ENCODE measurements at regions not wholly inside any gene's neighbourhood (a gene's known extent, or its start where the extent isn't known, plus 50 kb on each side); places are given as distances from the start of the nearest gene placed in this dataset.

- Histone ChIP-seq H3K4me1 (ENCODE audit: insufficient read depth, low read length) (peaks cover 30% of the 10 kb centered on the region), H3K27me3 (ENCODE audit: insufficient read depth, low read length) (no peaks in the 10 kb centered on the region), H3K4me3 (ENCODE audit: low read length) (no peak overlapping the region), H2AFZ (ENCODE audit: low read depth, low read length) (no peak overlapping the region), H3K9me3 (ENCODE audit: low read length) (no peaks in the 10 kb centered on the region), H3K36me3 (ENCODE audit: insufficient read depth, low read length) (no peaks in the 10 kb centered on the region)
These were observed 63.8 kb upstream of the TNP1 start for GRCh38 chr2:216923706-216924105.

- Histone ChIP-seq H3K36me3 (ENCODE audit: insufficient read depth, low read length) (no peaks in the 10 kb centered on the region), H3K9me3 (ENCODE audit: low read length) (no peaks in the 10 kb centered on the region), H3K4me3 (ENCODE audit: low read length) (no peak overlapping the region), H3K4me1 (ENCODE audit: insufficient read depth, low read length) (peaks cover 30% of the 10 kb centered on the region), H2AFZ (ENCODE audit: low read depth, low read length) (no peak overlapping the region), H3K27me3 (ENCODE audit: insufficient read depth, low read length) (no peaks in the 10 kb centered on the region)
These were observed 62.4 kb upstream of the TNP1 start for GRCh38 chr2:216922175-216922780.

DNA sequence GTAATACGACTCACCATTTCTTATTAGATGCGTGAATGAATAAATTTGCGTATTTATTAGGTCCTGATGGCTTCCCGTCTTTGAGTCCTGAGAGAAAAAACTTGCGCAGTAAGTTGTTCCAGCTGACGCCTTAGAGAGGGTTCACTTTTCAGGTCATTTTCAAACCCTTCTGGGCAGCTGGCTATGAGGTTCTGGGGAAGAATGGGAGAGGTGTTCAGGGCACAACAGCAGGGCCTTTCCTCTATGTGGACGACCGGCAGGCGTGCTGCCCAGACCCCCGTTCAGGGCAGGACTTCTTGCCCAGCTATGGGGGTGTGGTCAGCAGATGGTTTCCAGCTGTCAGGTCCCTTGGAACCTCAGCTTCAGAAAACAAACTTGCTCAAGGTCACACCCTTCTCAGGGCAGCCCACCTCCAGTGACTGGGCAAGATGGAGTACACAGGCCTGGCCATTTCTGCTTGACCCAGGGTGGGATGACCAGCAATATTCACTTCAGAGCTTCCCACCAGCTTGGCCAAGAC is 61.1 kb upstream of the TNP1 start:
- no peaks in the 10 kb centered on the region for H3K9me3 ChIP-seq (ENCODE audit: low read length)
- no peaks in the 10 kb centered on the region for H3K27me3 ChIP-seq (ENCODE audit: insufficient read depth, low read length)
- no peak overlapping the region for H3K4me3 ChIP-seq (ENCODE audit: low read length)
- H3K4me1 ChIP-seq (ENCODE audit: insufficient read depth, low read length) = peaks cover 29% of the 10 kb centered on the region
- H3K36me3 ChIP-seq (ENCODE audit: insufficient read depth, low read length) = no peaks in the 10 kb centered on the region
- H2AFZ ChIP-seq (ENCODE audit: low read depth, low read length) = no peak overlapping the region

DNA sequence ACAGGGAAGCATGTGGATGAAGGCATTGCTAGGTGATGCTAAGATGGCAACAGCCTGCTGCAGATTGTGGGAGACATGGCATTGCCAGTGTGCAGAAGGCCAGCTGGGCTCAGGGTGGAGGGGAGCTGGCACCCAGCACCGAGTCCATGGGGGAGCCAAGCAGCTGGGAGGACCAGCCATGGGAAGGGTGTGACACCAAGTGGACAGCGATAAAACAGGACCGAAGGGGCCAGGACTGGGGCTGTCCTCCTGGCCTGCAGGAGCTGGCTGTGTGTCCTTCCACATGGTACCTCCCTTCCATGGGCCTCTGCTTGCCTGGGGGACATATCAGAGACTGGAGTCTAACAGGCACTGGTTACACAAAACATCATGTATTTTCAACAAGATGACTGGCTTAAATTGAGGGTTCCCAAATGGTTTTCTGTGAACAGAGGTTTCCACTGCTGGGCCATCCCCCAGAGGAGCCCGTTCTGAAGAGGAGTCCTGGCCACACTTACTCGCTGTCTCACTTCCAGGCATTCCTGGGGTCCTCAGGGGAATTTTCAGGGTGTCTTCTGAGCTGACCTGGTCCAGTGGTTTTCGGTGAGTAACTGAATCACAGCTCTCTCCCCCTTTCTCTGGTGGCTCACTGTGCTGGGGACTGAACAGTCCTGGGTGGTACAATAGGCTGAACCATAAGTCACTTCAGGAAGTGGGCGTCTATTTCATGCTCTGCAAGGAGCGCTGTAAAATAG is 60.4 kb upstream of the TNP1 start:
- Histone ChIP-seq H3K4me1 (ENCODE audit: insufficient read depth, low read length) (peaks cover 25% of the 10 kb centered on the region), H3K9me3 (ENCODE audit: low read length) (peaks cover 3% of the 10 kb centered on the region), H3K27me3 (ENCODE audit: insufficient read depth, low read length) (no peaks in the 10 kb centered on the region), H3K36me3 (ENCODE audit: insufficient read depth, low read length) (no peaks in the 10 kb centered on the region), H2AFZ (ENCODE audit: low read depth, low read length) (no peak overlapping the region), H3K4me3 (ENCODE audit: low read length) (no peak overlapping the region)

GRCh38 chr2:216918088-216918680 is 58.3 kb upstream of the TNP1 start:
- peaks cover 3% of the 10 kb centered on the region for H3K9me3 ChIP-seq (ENCODE audit: low read length)
- no peaks in the 10 kb centered on the region for H3K27me3 ChIP-seq (ENCODE audit: insufficient read depth, low read length)
- no peak overlapping the region for H2AFZ ChIP-seq (ENCODE audit: low read depth, low read length)
- no peaks in the 10 kb centered on the region for H3K36me3 ChIP-seq (ENCODE audit: insufficient read depth, low read length)
- H3K4me3 ChIP-seq (ENCODE audit: low read length) = no peak overlapping the region
- peaks cover 27% of the 10 kb centered on the region for H3K4me1 ChIP-seq (ENCODE audit: insufficient read depth, low read length)

DNA sequence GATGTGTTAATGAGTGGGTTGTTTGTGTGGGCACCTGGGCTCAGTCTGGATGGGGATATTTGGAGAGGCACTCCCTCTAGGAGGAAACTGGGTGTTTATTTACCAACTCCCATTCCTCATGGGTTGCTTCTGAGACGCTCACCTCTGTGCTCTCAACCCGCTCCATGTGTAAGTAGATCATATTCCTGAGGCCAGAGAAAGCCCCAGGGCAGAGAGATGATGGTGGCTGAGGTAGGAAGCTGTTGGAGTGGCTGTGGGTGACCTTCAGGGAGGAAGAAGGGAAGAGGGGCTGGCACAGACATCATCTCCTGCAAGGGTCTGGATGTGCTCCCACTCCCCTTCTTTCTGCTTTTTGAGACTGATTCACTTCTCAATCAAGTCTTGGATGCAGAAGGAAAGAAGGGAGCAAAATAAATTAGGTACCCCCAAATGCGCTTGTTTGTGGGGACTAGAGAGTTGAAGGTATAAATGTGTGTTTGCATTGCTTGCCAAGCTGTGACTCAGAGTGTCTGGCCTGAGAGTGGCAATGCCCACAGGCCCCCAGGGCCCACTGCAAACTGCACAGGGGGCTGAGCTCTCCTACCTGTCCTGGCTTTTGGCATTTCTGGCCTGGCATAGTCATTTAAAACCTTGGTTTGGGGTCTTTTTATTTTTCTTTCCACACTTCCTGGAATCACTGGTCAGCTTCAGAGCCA is 57.2 kb upstream of the TNP1 start:
- no peak overlapping the region for H2AFZ ChIP-seq (ENCODE audit: low read depth, low read length)
- H3K4me1 ChIP-seq (ENCODE audit: insufficient read depth, low read length) = peaks cover 27% of the 10 kb centered on the region
- no peaks in the 10 kb centered on the region for H3K27me3 ChIP-seq (ENCODE audit: insufficient read depth, low read length)
- H3K9me3 ChIP-seq (ENCODE audit: low read length) = peaks cover 3% of the 10 kb centered on the region
- no peak overlapping the region for H3K4me3 ChIP-seq (ENCODE audit: low read length)
- H3K36me3 ChIP-seq (ENCODE audit: insufficient read depth, low read length) = no peaks in the 10 kb centered on the region

DNA sequence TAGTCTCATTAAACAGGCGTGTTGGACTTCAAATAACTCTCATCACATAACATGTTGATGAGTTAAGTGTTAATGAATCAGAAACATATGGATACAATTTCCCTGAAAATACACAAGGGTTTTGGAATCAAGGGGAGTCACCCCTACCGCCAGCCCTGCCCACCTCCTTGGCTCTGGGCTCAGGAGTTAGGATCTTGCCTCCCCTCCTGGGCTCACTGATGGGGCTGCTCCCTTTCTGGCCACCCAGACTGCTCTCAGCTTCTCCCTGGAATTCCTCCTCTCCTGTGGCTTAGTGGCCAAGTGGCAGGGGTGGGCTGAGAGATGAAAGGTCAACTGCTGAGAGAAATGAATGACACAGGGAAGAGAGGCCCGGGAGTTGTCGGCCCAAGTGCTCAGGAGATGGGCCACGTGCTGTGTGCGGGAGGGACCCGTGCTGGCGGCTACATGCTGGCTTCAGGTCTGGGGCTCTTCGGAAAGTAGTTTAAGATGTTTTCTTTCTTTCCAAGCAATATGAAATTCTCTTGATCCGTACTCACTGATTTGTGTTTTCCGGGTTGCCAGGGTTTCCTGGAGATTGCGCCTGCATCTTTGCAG is 55.8 kb upstream of the TNP1 start:
- Histone ChIP-seq H3K36me3 (ENCODE audit: insufficient read depth, low read length) (no peaks in the 10 kb centered on the region), H3K9me3 (ENCODE audit: low read length) (peaks cover 3% of the 10 kb centered on the region), H2AFZ (ENCODE audit: low read depth, low read length) (no peak overlapping the region), H3K27me3 (ENCODE audit: insufficient read depth, low read length) (no peaks in the 10 kb centered on the region), H3K4me3 (ENCODE audit: low read length) (no peak overlapping the region), H3K4me1 (ENCODE audit: insufficient read depth, low read length) (peaks cover 22% of the 10 kb centered on the region)

DNA sequence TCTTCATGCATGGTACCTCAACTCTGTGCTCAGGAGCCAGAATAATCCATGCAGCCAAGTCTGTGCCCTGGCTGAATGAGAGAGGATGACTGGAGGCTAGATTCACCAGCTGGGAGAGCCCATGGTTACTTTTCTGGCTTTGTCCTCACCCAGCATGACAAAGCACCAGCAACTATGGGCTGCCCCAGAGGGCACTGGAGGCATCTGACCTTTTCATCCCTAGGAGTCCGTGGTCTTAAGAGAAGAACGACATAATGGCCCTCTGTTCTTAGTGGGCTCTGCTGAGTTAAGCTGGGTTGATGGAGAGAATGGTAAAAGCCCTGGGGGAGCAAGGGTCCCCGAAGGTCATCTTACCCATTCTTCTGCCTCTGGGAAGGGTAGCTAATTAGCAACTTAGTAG is 54.6 kb upstream of the TNP1 start:
- peaks cover 3% of the 10 kb centered on the region for H3K9me3 ChIP-seq (ENCODE audit: low read length)
- H3K4me3 ChIP-seq (ENCODE audit: low read length) = no peak overlapping the region
- H3K27me3 ChIP-seq (ENCODE audit: insufficient read depth, low read length) = no peaks in the 10 kb centered on the region
- H3K36me3 ChIP-seq (ENCODE audit: insufficient read depth, low read length) = no peaks in the 10 kb centered on the region
- no peak overlapping the region for H2AFZ ChIP-seq (ENCODE audit: low read depth, low read length)
- H3K4me1 ChIP-seq (ENCODE audit: insufficient read depth, low read length) = peaks cover 19% of the 10 kb centered on the region

- Histone ChIP-seq H3K4me1 (ENCODE audit: insufficient read depth, low read length) (peaks cover 33% of the 10 kb centered on the region), H3K36me3 (ENCODE audit: insufficient read depth, low read length) (no peaks in the 10 kb centered on the region), H3K4me3 (ENCODE audit: low read length) (no peak overlapping the region), H2AFZ (ENCODE audit: low read depth, low read length) (no peak overlapping the region), H3K27me3 (ENCODE audit: insufficient read depth, low read length) (no peaks in the 10 kb centered on the region), H3K9me3 (ENCODE audit: low read length) (peaks cover 3% of the 10 kb centered on the region)
These were observed 52.0 kb upstream of the TNP1 start for GRCh38 chr2:216911886-216912285.

GRCh38 chr2:216911008-216911407 is 51.1 kb upstream of the TNP1 start:
- H3K36me3 ChIP-seq (ENCODE audit: insufficient read depth, low read length) = no peaks in the 10 kb centered on the region
- H3K9me3 ChIP-seq (ENCODE audit: low read length) = peaks cover 3% of the 10 kb centered on the region
- no peak overlapping the region for H2AFZ ChIP-seq (ENCODE audit: low read depth, low read length)
- H3K4me1 ChIP-seq (ENCODE audit: insufficient read depth, low read length) = peaks cover 33% of the 10 kb centered on the region
- H3K4me3 ChIP-seq (ENCODE audit: low read length) = no peak overlapping the region
- H3K27me3 ChIP-seq (ENCODE audit: insufficient read depth, low read length) = no peaks in the 10 kb centered on the region

- Histone ChIP-seq H3K9me3 (ENCODE audit: low read length) (no peaks in the 10 kb centered on the region), H3K36me3 (ENCODE audit: insufficient read depth, low read length) (no peaks in the 10 kb centered on the region), H3K4me3 (ENCODE audit: low read length) (no peak overlapping the region), H3K27me3 (ENCODE audit: insufficient read depth, low read length) (no peaks in the 10 kb centered on the region), H2AFZ (ENCODE audit: low read depth, low read length) (no peak overlapping the region), H3K4me1 (ENCODE audit: insufficient read depth, low read length) (peaks cover 26% of the 10 kb centered on the region)
These were observed 49.8 kb upstream of the TNP1 start for GRCh38 chr2:216909541-216910210.
